ENCODE measurements at regions not wholly inside any gene's neighbourhood (a gene's known extent, or its start where the extent isn't known, plus 50 kb on each side); places are given as distances from the start of the nearest gene placed in this dataset.

DNA sequence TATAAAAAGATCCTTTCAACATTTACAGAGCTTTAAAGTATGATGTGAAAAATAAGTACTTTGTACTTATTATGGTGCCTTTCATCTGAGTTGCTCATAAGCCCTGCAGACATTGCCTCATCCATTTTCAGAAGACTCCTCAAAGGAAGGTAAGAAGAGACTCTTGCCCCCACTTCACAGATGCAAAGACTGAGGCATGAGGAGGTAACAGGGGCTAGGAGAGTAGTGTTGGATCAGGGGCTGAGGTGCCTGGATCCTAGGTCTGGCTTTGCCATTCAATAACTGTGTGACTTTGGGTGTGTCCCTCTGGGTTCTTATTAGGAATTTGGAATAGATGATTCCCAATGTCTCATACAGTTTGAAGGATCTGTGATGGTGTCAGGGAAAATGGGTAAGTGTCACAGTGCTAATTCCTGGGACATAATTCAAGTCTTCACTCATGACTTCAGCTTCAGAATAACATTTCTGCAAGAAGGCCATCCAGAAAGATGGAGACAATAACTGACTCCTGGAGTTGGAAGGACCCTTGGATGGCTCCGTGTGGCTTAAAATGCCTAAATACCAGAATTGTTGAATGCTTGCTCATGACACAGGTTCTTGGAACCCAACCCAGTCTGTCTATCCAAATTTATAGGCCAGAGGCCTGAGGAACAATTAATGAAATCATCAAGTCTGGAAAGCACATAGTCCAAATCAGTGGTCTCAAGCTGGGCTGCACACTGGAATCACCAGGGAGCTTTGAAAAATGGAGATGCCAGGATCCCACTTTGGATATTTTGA, 93.1 kb upstream of the RUNX1 start:
- H3K27ac Mint-ChIP-seq, result no peak overlapping the region
- no peaks in the 10 kb centered on the region for H3K36me3 ChIP-seq (ENCODE audit: control insufficient read depth, insufficient read depth, low read length)
- H3K27me3 ChIP-seq (ENCODE audit: control insufficient read depth, insufficient read depth, low read length), result no peaks in the 10 kb centered on the region
- no peaks in the 10 kb centered on the region for H3K9me3 Mint-ChIP-seq
- DNase-seq, result no peak
- TF ChIP-seq, protein P1, sequence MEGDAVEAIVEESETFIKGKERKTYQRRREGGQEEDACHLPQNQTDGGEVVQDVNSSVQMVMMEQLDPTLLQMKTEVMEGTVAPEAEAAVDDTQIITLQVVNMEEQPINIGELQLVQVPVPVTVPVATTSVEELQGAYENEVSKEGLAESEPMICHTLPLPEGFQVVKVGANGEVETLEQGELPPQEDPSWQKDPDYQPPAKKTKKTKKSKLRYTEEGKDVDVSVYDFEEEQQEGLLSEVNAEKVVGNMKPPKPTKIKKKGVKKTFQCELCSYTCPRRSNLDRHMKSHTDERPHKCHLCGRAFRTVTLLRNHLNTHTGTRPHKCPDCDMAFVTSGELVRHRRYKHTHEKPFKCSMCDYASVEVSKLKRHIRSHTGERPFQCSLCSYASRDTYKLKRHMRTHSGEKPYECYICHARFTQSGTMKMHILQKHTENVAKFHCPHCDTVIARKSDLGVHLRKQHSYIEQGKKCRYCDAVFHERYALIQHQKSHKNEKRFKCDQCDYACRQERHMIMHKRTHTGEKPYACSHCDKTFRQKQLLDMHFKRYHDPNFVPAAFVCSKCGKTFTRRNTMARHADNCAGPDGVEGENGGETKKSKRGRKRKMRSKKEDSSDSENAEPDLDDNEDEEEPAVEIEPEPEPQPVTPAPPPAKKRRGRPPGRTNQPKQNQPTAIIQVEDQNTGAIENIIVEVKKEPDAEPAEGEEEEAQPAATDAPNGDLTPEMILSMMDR (IDR thresholded peaks at IDR 0.05), result no peak
- 96% methylated on average over 1 of the region's 1 CpG for WGBS (ENCODE audit: insufficient coverage)
- no peak overlapping the region for H3K4me3 Mint-ChIP-seq
- H3K27me3 Mint-ChIP-seq (ENCODE audit: low read depth in 2 of 2), result peaks cover 0 to 10% of the 10 kb centered on the region in 2 donors
- H3K4me1 Mint-ChIP-seq, result peaks cover 16 to 17% of the 10 kb centered on the region in 2 donors
- no peak overlapping the region for H3K4me3 ChIP-seq (ENCODE audit: low read length)
- no peaks in the 10 kb centered on the region for H3K9me3 ChIP-seq (ENCODE audit: control insufficient read depth, insufficient read depth, low read length)
- ATAC-seq, result no peak
- no peaks in the 10 kb centered on the region for H3K36me3 Mint-ChIP-seq
- intact Hi-C loops (cut with micrococcal nuclease), result no loop called here
- peaks cover 10% of the 10 kb centered on the region for H3K4me1 ChIP-seq (ENCODE audit: control insufficient read depth, insufficient read depth, low read length)
- H3K27ac ChIP-seq (ENCODE audit: low read length), result no peak overlapping the region

DNA sequence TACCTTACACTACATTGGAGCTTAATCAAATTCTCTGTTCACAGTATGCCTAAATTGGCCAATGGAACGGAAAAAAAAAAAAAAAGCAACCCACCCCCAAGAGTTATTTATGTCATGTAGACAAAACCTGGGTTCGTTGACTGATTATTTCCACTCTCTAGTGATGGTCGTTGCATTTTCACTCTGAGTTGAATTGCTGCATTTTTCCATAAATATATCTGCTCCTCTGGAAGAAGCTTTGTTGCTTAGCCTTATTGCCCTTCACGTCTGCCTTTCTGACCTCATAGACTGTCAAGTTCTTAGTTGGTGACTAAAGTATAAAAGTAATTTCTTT, 90.2 kb upstream of the RUNX1 start:
- WGBS (ENCODE audit: insufficient coverage), result 59% methylated on average over 3 of the region's 4 CpGs
- no peaks in the 10 kb centered on the region for H3K36me3 ChIP-seq (ENCODE audit: control insufficient read depth, insufficient read depth, low read length)
- H3K27me3 Mint-ChIP-seq (ENCODE audit: low read depth in 2 of 2), result no peaks in the 10 kb centered on the region
- H3K4me1 Mint-ChIP-seq, result peaks cover 16 to 17% of the 10 kb centered on the region in 2 donors
- no peak overlapping the region for H3K27ac ChIP-seq (ENCODE audit: low read length)
- H3K36me3 Mint-ChIP-seq, result no peaks in the 10 kb centered on the region
- no peak overlapping the region for H3K27ac Mint-ChIP-seq
- no peaks in the 10 kb centered on the region for H3K9me3 Mint-ChIP-seq
- no peak overlapping the region for H3K4me3 ChIP-seq (ENCODE audit: low read length)
- DNase-seq, result no peak
- ATAC-seq, result no peak
- intact Hi-C loops (cut with micrococcal nuclease), result loop anchor here (5.0 kb wide), 2 partner anchors 87 to 237 kb away; no protein-coding TSS in a partner anchor
- no peak overlapping the region for H3K4me3 Mint-ChIP-seq
- TF ChIP-seq, protein P1 (IDR thresholded peaks at IDR 0.05), result no peak
- no peaks in the 10 kb centered on the region for H3K9me3 ChIP-seq (ENCODE audit: control insufficient read depth, insufficient read depth, low read length)
- no peaks in the 10 kb centered on the region for H3K27me3 ChIP-seq (ENCODE audit: control insufficient read depth, insufficient read depth, low read length)
- H3K4me1 ChIP-seq (ENCODE audit: control insufficient read depth, insufficient read depth, low read length), result peaks cover 10% of the 10 kb centered on the region

DNA sequence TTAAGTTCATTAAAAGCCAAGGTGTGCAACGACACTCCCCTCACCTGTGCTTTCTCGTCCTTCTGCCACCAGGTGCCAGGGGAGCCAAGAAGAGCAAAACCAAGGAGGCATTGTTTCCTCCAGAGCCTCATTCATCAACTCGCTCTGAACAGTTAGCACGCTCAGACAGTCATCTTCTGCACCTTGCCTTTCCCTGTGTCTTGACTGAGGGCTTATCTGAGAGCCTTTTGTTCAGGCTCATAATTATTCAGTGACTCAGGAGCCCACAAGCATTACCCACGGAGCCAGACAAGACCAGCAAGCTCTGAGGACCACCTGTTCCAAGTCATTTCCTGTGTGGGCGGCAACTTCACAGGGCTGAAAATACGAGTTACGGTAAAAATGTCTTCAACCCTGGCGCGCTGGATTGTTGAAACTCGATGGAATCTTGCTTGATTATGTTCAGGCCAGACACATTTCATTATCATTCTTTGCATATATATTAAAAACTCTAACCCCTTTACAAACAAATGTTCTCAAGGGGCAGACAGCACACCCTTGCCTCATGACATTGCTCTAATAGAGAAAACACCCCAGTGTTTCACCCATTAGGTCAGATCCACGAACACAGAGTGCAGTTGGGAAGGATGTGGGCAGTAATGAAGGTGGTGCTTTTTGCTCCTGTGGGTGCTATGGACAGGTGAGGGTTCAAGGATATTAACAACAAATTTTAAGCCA, 89.7 kb upstream of the RUNX1 start:
- 39% methylated on average over 11 of the region's 12 CpGs for WGBS (ENCODE audit: insufficient coverage)
- Histone ChIP-seq H3K9me3 (ENCODE audit: control insufficient read depth, insufficient read depth, low read length) (no peaks in the 10 kb centered on the region), H3K4me1 (ENCODE audit: control insufficient read depth, insufficient read depth, low read length) (peaks cover 10% of the 10 kb centered on the region), H3K36me3 (ENCODE audit: control insufficient read depth, insufficient read depth, low read length) (no peaks in the 10 kb centered on the region), H3K4me3 (ENCODE audit: low read length) (no peak overlapping the region), H3K27ac (ENCODE audit: low read length) (no peak overlapping the region), H3K27me3 (ENCODE audit: control insufficient read depth, insufficient read depth, low read length) (no peaks in the 10 kb centered on the region)
- Mint-ChIP-seq H3K36me3 (no peaks in the 10 kb centered on the region), H3K4me1 (peaks cover 16 to 17% of the 10 kb centered on the region in 2 donors), H3K27me3 (ENCODE audit: low read depth in 2 of 2) (no peaks in the 10 kb centered on the region), H3K27ac (peak overlapping the region in 1 of 2 donors; percentile 38), H3K4me3 (peak overlapping the region; percentile 31), H3K9me3 (no peaks in the 10 kb centered on the region)
- TF ChIP-seq, protein P1 (IDR thresholded peaks at IDR 0.05), result no peak
- ATAC-seq, result peak; percentile 58 to 92 (median 88)
- DNase-seq, result peak; percentile 19 to 53
- intact Hi-C loops (cut with micrococcal nuclease), result loop anchor here (5.0 kb wide), 2 partner anchors 87 to 237 kb away; no protein-coding TSS in a partner anchor

Measured in natural killer cell (primary cell).